Activated T-helper 17 cell treated with anti-CD3 and anti-CD28 coated beads, Interleukin-2, amount 50 U/mL, for 72 hours (primary cell): ENCODE measurements at regions not wholly inside any gene's neighbourhood (a gene's known extent, or its start where the extent isn't known, plus 50 kb on each side); places are given as distances from the start of the nearest gene placed in this dataset.

Experiments
- ATAC-seq: fragments of 150-1000 bp; cut with Tn5 transposase; replicated peaks from 2 replicates; pipeline ENCODE4 v1.10.0; 2021; ENCODE audit warnings: mild to moderate bottlenecking, moderate library complexity
- H3K27ac Mint-ChIP-seq: one replicate; pipeline ENCODE4 v1.8.0; 2022; ENCODE audit warnings: mixed read lengths
- H3K27me3 Mint-ChIP-seq: one replicate; pipeline ENCODE4 v1.8.0; 2022; ENCODE audit warnings: mixed read lengths
- H3K36me3 Mint-ChIP-seq: one replicate; pipeline ENCODE4 v1.8.0; 2022; ENCODE audit warnings: low read depth, mild to moderate bottlenecking, mixed read lengths
- H3K4me1 Mint-ChIP-seq: one replicate; pipeline ENCODE4 v1.8.0; 2022; ENCODE audit warnings: mixed read lengths
- H3K4me3 Mint-ChIP-seq: one replicate; pipeline ENCODE4 v1.8.0; 2022; ENCODE audit warnings: mild to moderate bottlenecking, mixed read lengths
- H3K9me3 Mint-ChIP-seq: one replicate; pipeline ENCODE4 v1.8.0; 2022; ENCODE audit warnings: mixed read lengths

GRCh38 chr13:79802389-79803085, 321.6 kb downstream of the NDFIP2 start:
- Mint-ChIP-seq H3K36me3 (no peaks in the 10 kb centered on the region), H3K9me3 (no peaks in the 10 kb centered on the region), H3K4me3 (no peak overlapping the region), H3K4me1 (no peaks in the 10 kb centered on the region), H3K27me3 (no peaks in the 10 kb centered on the region), H3K27ac (no peak overlapping the region)
- no peak for ATAC-seq

GRCh38 chr13:79799059-79799867, 318.3 kb downstream of the NDFIP2 start:
- Mint-ChIP-seq H3K4me1 (no peaks in the 10 kb centered on the region), H3K36me3 (no peaks in the 10 kb centered on the region), H3K27me3 (no peaks in the 10 kb centered on the region), H3K27ac (no peak overlapping the region), H3K4me3 (no peak overlapping the region), H3K9me3 (no peaks in the 10 kb centered on the region)
- no peak for ATAC-seq

- Mint-ChIP-seq H3K4me1 (no peaks in the 10 kb centered on the region), H3K27ac (no peak overlapping the region), H3K9me3 (peaks cover 7% of the 10 kb centered on the region), H3K36me3 (no peaks in the 10 kb centered on the region), H3K27me3 (no peaks in the 10 kb centered on the region), H3K4me3 (no peak overlapping the region)
- no peak for ATAC-seq
Observed at GRCh38 chr13:79796136-79796535, 315.2 kb downstream of the NDFIP2 start.

- H3K9me3 Mint-ChIP-seq = peaks cover 7% of the 10 kb centered on the region
- H3K36me3 Mint-ChIP-seq = no peaks in the 10 kb centered on the region
- H3K27ac Mint-ChIP-seq = no peak overlapping the region
- H3K27me3 Mint-ChIP-seq = no peaks in the 10 kb centered on the region
- H3K4me3 Mint-ChIP-seq = no peak overlapping the region
- no peak for ATAC-seq
- no peaks in the 10 kb centered on the region for H3K4me1 Mint-ChIP-seq
Observed at GRCh38 chr13:79794931-79795330, 314.0 kb downstream of the NDFIP2 start.

DNA sequence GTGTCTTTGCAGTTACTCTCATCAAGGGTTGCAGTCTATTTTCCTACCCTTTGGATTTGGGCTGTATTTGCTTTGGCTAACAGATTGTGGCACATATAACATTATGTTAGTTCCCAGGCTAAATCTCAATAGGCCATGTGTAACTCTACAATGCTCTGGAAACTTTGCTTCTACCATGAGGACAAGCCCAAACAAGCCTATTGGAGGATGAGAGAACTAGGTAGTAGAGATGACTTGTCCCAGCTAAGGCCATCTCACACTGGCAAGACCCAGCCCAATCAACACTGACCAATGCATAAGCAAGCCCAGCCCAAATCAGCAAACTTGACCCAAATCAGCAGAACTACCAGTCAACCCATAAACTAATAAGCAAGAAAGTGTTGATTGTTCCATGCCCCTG, 311.8 kb downstream of the NDFIP2 start:
- Mint-ChIP-seq H3K9me3 (peaks cover 7% of the 10 kb centered on the region), H3K36me3 (no peaks in the 10 kb centered on the region), H3K4me3 (no peak overlapping the region), H3K27me3 (no peaks in the 10 kb centered on the region), H3K27ac (no peak overlapping the region), H3K4me1 (no peaks in the 10 kb centered on the region)
- no peak for ATAC-seq

DNA sequence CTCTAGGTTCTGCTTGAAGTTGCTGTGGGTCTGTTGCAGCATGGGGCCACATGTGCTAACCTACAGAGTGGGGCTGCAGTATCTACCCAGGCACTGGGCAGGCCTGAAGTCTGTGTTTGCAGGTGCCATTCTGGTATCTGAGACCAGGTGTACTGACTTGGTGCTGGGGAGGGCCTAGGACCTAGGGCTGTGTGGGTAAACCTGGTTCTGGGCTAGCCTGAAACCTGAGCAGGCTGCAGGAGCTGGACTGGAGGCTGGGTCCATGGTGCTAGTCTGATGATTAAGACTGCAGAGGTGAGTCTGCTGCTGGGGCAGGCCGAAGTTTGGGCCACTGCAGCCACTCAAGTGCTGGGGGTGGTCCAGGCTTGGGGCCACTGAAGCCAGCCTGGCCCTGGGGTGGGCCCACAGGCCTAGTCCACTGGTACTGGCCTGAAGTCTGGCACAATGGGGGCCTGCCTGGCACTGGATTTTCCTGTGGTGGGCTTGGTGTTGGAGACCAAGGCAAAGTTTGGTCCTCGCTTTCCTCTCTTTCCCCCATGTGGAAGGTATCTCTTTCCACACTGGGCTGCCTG, 310.6 kb downstream of the NDFIP2 start:
- Mint-ChIP-seq H3K36me3 (no peaks in the 10 kb centered on the region), H3K4me1 (no peaks in the 10 kb centered on the region), H3K27me3 (no peaks in the 10 kb centered on the region), H3K9me3 (peaks cover 7% of the 10 kb centered on the region), H3K27ac (no peak overlapping the region), H3K4me3 (no peak overlapping the region)
- no peak for ATAC-seq

- Mint-ChIP-seq H3K9me3 (no peaks in the 10 kb centered on the region), H3K4me1 (no peaks in the 10 kb centered on the region), H3K36me3 (no peaks in the 10 kb centered on the region), H3K27me3 (no peaks in the 10 kb centered on the region), H3K27ac (no peak overlapping the region), H3K4me3 (no peak overlapping the region)
- no peak for ATAC-seq
Observed at GRCh38 chr13:79786176-79786575, 305.2 kb downstream of the NDFIP2 start.

GRCh38 chr13:79782541-79783205, 301.7 kb downstream of the NDFIP2 start:
- Mint-ChIP-seq H3K36me3 (no peaks in the 10 kb centered on the region), H3K9me3 (peaks cover 5% of the 10 kb centered on the region), H3K4me1 (no peaks in the 10 kb centered on the region), H3K27me3 (no peaks in the 10 kb centered on the region), H3K4me3 (no peak overlapping the region), H3K27ac (no peak overlapping the region)
- ATAC-seq = no peak

- Mint-ChIP-seq H3K27ac (no peak overlapping the region), H3K27me3 (no peaks in the 10 kb centered on the region), H3K4me3 (no peak overlapping the region), H3K36me3 (no peaks in the 10 kb centered on the region), H3K9me3 (peaks cover 5% of the 10 kb centered on the region), H3K4me1 (no peaks in the 10 kb centered on the region)
- ATAC-seq = no peak
Observed at GRCh38 chr13:79781829-79782540, 301.0 kb downstream of the NDFIP2 start.

- no peak overlapping the region for H3K27ac Mint-ChIP-seq
- H3K4me3 Mint-ChIP-seq = no peak overlapping the region
- no peaks in the 10 kb centered on the region for H3K36me3 Mint-ChIP-seq
- peaks cover 5% of the 10 kb centered on the region for H3K9me3 Mint-ChIP-seq
- no peak for ATAC-seq
- H3K4me1 Mint-ChIP-seq = no peaks in the 10 kb centered on the region
- H3K27me3 Mint-ChIP-seq = no peaks in the 10 kb centered on the region
Observed at GRCh38 chr13:79780240-79780639, 299.3 kb downstream of the NDFIP2 start.

- no peak for ATAC-seq
Observed at GRCh38 chr13:79779761-79780160, 298.8 kb downstream of the NDFIP2 start.

DNA sequence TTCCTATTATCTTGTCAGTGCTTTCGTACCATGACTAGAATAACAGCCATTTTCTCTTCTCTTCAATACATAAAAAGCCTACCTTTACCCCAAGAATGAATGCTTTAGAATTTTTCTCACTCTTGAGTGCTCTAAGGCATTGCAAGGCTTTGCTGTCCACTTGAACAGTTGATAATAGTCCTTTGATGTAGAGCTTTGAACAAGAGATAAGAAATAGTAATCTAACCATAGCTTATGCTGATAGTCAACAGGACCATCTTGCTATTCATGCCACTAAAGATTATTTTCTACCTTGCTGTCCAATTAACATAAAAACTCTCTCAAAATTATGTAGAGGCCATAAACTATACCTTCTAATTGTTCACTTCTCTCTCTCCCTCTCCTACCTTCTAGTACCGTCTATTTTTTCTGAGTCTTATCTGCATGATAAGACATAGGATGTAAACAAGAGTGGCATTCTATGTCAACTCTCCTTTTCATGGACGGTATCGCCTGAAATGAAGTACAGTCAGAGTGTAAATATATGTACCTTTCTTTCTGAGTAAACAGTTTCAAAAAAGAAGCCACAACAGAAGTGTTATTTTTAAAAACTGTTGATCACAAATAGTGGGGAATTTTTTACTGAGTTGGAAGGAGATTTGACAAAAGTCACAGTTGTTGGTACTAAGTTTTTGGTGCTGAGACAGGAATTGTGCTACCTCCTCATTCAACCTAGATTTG, 297.9 kb downstream of the NDFIP2 start:
- no peak overlapping the region for H3K27ac Mint-ChIP-seq
- H3K36me3 Mint-ChIP-seq = no peaks in the 10 kb centered on the region
- H3K9me3 Mint-ChIP-seq = peaks cover 5% of the 10 kb centered on the region
- no peak for ATAC-seq
- no peaks in the 10 kb centered on the region for H3K27me3 Mint-ChIP-seq
- no peaks in the 10 kb centered on the region for H3K4me1 Mint-ChIP-seq
- H3K4me3 Mint-ChIP-seq = no peak overlapping the region

More at GRCh38 chr13:79779761-79780160, 298.8 kb downstream of the NDFIP2 start:
- no peaks in the 10 kb centered on the region for H3K27me3 Mint-ChIP-seq
- no peaks in the 10 kb centered on the region for H3K36me3 Mint-ChIP-seq
- no peak overlapping the region for H3K27ac Mint-ChIP-seq
- H3K9me3 Mint-ChIP-seq = peaks cover 5% of the 10 kb centered on the region
- no peak overlapping the region for H3K4me3 Mint-ChIP-seq
- no peaks in the 10 kb centered on the region for H3K4me1 Mint-ChIP-seq

GRCh38 chr13:79777504-79777903, 296.5 kb downstream of the NDFIP2 start:
- peaks cover 5% of the 10 kb centered on the region for H3K9me3 Mint-ChIP-seq
- ATAC-seq = no peak
- no peak overlapping the region for H3K4me3 Mint-ChIP-seq
- H3K27ac Mint-ChIP-seq = no peak overlapping the region
- H3K27me3 Mint-ChIP-seq = no peaks in the 10 kb centered on the region
- no peaks in the 10 kb centered on the region for H3K36me3 Mint-ChIP-seq
- no peaks in the 10 kb centered on the region for H3K4me1 Mint-ChIP-seq
